ENCODE measurements at regions not wholly inside any gene's neighbourhood (a gene's known extent, or its start where the extent isn't known, plus 50 kb on each side); places are given as distances from the start of the nearest gene placed in this dataset.

DNA sequence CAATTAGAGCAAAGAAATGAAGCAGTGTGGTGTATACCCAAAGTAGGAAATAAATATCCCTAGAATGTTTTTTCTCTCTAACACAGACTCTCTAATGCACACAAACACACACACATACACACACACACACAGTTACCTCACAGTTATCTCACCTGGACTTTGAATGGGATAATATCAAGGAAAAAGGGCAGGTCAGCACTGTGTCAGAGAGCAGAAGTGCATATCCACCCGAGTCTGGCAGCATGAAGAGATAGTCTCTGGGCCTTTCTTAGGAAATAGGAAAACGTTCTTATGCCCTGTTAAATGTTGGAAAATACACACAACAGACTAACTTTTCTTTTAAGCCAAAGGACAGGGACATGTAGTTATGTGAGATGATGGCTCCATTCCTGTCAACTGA, 162.0 kb downstream of the COL6A3 start:
- no peak for DNase-seq

DNA sequence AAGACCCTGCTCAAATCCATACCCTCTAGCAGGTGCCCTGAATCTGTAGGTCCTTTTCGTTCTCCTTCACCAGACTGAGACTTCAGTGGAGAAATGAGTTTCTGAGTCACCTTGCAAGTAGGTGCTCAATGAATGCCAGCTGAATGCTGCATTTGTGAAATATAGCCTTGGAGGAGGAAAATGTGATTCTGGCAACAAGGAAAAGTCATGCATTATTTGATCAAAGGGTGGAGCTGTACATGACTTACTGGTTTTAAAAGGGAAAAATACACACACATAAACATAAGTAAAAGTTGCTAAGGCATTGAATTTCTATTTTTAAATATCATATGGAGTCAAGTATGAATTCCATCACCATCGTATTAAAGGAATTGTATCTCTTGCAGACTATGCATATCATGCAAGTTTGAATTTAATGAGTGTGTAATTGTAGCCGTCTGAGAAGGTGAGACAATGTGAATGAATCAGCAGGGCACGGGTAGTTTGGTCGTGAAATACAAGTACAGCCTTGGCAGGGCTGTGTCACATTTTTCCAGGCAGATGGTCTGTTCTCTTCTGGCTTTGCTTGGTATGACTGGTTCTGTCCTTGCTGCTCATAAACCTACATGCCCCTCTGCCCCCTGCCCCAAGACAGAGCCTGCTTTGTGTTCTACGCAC, 160.8 kb downstream of the COL6A3 start:
- no peak for DNase-seq

DNA sequence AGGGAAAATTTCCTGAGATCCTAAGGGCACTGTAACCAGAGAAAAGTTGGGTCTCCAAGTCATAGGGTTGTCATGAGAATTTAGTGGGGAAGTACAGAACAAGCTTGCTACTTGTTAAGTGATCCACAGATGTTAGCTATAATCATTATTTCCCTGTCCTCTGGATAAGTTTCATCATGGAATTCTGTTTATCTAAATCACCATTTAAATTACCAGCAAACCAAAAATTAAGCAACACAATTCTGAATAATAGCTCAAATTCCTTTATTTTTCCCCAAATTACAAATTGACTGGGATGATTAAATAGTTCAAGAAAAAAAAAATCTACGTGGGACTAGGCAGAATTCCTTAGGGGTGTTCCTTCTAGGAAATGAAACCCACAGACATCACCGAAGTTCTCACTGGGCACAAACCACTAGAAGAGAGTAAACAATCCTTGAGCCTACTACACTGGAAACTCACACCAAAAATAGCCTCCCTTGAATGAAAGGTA, 159.5 kb downstream of the COL6A3 start:
- DNase-seq, result peak; percentile 56

DNA sequence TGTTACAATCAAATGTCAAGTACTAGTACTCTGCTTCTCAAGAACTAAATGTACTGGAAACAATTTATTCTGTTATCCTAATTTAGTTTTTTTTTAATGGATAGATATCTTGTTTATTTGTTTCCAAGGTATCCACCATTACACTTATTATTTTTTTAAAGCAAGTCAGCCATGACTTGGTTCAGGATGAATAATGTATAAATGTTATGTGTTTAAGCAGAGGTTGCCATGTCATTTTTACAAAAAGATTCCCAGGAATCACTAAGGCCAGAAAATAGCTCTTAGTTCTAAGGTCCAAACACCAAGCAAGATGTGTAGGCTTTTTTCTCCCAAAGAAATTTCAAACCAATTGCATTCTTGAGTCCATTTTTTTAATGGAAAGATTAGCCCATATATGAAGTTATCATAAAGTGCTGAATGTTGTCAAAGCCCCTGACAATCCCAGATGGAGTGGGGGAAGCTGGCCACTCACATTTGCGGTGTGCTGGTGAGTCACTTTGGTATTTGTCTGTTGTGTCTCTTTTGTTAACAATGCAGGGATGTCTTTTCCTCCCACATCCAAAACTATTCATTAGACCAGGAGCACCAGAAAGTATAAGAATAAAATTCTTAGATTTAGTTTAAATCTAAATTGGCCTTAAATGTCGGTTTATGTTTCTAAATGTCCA, 158.9 kb downstream of the COL6A3 start:
- peak; percentile 79 for DNase-seq

DNA sequence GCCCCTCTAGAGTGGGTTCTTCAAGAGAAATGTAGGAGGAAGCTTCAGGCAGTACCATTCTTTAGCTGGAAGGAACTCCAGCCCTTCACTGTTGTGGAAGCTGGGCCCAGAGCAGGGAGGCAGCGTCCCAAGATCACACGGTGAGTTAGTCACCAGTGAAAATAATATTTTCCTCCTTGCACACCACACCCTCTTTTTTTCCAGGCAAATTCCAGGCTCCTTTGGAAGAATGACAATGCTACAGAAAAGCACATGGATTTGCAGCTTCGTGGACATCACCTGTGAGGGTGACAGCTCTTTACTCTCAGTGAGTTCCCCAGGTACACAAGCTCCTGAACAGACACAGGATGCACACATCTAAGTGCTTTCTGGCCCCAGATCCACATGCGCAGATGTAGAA, 157.1 kb downstream of the COL6A3 start:
- peak; percentile 85 for DNase-seq

DNA sequence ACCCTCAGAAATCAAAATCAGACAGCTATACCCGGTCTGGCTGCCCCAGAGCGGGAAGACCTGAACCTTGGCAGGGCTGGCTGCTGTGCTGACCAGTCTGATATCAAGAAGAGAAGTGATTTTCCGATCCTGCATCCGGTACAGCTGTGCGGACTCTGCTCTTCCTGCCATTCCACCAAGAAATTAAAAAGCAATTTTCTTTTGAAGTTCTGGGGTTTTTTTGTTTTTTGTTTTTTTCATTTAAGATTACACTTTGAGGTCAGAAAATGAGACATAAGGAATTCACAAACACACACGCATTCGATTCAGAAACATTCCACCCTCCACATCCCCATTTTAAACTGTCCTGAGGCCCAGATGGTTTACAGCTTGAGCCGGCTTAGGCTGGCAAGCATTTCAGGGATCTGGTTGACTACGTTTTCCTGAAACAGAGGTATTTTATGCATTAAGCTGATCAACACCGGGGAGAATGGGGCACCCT, 156.5 kb downstream of the COL6A3 start:
- DNase-seq, result peak; percentile 63

DNA sequence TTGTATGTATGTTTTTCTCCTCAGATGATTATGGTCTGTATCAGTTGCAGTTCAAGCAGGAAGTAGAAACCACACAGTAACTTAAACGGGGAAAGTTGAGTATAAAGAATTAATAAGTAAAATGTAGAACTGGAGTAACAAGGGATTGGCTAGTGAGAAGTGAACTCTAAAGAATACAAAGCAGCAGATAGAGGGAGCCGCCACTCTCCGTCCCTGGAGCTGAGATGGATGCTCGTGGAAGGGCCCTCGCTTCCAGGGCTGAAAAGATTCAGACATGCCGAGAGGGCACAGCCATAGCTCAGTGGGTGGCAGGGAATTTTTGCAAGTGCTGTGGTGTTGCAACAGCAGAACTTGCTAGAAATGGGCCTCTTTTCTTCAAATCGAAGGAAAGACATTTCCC, 155.8 kb downstream of the COL6A3 start:
- DNase-seq, result peak; percentile 17

DNA sequence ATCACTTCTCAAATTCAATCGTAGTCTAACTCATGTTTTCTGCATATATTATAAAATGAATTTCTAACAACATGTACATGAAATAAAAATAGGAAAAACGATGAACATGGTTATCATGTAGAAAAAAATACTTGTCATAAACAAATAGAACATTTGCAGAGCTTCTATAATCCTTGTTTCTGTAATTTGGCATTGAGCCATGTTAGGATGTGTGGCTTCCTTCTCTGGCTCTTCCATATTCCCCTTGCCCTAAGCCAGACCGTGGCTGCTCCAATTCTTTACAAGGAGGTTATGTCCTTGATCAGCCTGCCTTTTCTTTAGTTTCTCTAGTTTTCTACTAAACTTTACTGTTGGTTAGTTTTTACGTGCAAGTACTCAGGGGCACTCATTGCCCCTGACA, 155.3 kb downstream of the COL6A3 start:
- no peak for DNase-seq

DNA sequence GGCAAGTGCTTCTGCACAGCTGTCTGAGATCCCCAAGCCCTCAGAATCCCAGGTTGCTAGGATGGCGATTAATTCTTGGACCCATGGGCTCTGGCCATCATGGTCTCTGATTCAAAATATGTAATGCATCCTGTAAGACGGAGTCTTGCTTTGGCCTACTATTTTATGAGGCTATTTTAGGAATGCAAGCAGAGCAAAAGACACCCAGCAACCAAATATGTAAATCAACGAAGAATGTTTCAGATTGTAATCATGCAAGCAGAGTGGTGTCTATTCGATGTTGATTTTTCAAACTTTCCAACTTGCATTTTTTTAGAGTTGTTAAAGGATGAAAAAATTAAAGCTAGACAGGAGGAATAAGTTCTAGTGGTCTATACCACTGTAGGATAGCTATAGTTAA, 154.8 kb downstream of the COL6A3 start:
- no peak for DNase-seq

DNA sequence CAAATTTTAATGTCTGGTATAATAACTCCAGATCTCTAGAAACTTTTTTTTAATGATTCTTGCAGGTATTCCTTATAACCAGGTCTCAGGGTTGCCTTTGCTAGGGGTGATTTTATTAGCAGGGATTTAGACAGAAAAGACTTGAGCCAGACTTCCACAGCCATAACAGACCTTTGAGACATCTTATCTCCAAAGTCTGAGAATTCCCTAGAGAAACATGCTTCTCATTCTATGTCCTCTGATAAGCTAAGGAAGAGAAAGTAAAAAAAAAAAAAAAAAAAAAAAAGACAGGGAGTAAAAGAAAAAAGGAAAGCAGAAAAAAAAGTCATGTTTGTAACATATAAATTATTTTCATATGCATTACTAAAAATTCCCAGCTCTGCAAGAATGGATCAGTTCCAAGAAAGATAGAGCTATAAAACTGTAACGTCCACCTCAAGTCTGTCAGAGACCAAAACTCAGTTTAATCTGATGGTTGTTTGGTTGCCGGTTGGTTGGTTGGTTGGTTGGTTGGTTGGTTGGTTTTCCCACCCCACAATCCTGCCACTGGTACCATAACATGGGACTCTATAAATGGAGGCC, 153.8 kb downstream of the COL6A3 start:
- no peak for DNase-seq

DNA sequence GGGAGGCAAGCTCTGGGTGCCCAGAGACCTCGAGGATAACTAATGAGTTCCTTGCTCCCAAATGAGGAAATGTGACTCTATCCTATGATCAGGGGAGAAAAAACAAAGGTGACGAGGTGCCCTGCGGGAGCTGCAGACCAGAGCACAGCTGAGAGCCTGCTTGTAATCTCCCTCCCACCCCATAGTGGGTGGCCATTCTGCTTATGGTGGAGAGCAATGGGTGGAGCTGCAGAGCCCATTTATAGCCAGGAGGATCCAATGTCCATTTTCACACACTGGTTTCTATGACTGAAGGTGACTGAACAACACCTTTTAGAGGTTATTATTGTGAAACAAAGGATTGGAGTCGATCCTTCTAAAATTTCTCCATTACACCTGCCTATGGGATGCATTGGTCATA, 153.3 kb downstream of the COL6A3 start:
- DNase-seq, result no peak

DNA sequence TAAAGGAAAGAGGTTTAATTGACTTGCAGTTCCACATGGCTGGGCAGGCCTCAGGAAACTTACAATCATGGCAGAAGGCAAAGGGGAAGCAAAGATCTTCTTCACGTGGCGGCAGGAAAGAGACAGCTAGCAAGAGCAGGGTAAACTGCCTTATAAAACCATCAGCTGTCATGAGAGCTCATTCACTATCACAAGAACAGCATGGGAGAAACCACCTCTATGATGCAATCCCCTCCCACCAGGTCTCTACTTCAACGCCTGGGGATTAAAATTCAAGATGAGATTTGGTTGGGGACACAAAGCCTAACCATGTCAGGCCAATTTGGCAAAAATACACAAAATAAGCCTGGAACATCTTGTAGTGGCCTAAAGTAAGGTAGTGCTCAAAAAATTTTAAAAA, 152.6 kb downstream of the COL6A3 start:
- no peak for DNase-seq

DNA sequence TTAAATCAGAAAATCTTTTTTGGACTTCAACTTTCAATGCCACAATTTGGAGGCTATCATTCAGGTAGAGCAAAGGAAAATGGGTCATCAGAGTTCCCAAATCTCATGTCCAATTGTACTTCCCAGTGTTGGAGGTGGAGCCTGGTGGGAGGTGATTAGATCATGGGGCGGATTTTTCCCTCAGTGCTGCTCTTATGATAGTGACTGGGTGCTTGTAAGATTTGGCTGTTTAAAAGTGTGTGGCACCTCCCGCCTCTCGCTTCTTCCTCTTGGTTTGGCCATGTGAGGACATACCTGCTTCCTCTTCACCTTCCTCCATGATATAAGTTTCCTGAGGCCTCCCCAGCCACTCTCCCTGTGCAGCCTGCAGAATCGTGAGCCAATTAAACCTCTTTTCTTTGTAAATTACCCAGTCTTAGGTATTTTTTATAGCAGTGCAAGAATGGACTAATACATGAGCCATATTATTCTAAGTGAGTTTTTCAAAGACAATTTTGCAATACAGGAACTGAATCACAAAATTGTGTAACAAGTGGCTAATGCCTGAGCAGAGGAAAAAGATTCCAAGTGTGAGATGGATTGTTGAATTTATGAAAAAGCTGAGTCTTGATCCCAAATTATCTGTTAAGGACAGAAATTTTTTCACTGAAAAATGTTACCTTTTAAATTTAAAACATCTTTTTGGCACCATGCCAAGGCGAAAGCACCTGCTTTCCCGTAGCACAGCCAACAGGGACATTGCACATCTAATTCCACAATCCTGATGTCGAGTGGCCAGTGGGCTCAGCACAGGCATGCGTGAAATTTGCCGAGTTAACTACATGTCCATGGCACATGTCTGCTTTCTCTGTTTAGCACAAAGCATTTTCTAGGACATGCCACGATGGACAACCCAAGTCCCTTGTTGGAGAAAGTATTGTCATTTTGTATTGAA, 150.9 kb downstream of the COL6A3 start:
- DNase-seq, result peak; percentile 90

DNA sequence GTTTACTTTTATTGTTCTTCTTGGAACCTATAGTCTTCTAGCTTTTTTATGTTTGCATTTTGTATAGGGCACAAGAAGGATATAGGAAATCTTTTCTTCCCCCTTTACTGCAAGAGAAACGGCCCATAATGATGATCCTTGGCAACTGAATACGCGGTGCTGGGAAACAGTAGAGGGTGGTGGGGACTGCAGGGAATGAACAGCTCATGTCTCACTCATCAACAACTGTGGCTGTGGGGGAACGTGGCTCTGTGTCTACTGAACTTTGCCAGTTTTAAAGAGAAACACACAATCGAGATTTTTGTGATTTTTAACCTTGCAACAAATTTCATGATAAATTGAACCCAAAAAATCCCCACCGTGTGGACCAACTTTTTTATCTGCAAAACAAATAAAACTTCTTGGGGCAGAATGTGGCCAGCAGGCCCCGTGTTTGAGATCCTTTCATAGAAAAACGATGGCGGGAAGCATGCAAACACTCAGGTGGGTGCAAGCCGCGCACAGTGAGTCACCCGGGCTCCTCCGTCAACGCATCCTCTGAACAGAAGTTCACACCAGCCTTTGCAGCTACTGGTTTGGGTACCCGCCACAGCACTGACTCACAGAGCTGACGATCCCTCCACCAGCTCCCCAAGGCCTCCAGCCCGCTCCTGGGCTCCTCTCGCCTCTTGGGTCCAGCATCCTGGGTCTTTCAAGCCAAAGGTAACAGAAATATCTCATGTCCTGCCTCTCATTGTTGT, 149.3 kb downstream of the COL6A3 start:
- peak; percentile 87 for DNase-seq

DNA sequence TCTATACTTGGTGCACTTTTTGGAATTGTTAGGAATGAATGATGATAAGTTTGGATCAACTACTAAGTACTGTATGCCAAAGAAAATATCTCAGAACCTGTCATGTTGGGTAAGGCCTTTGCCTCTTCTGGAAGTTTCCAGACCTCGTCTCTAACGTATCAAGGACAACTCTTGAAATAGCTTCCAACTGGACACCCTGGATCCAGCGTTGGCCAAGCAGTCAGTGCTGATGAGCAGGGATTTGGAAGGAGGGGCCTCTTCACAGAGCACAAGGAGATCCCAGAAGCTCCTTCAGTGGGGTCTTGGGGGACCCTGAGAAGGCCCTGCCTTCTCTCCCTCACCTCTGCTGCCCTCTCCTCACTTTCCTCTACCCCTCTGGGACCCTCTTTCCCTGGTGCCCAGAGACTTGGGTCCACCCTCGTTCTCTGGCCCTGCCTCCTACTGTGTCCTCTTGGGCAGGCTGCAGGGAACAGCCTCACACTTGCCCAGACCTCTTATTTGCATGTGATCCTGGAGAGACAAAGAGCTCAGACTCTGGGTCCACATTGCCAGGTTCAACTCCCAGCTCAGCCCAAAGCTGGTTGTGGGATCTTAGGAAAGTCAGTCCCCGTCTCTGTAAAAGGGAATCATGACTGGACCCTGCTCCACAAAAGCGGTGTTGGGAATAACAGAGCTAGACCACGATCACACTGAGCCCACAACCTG, 145.8 kb downstream of the COL6A3 start:
- DNase-seq, result no peak

DNA sequence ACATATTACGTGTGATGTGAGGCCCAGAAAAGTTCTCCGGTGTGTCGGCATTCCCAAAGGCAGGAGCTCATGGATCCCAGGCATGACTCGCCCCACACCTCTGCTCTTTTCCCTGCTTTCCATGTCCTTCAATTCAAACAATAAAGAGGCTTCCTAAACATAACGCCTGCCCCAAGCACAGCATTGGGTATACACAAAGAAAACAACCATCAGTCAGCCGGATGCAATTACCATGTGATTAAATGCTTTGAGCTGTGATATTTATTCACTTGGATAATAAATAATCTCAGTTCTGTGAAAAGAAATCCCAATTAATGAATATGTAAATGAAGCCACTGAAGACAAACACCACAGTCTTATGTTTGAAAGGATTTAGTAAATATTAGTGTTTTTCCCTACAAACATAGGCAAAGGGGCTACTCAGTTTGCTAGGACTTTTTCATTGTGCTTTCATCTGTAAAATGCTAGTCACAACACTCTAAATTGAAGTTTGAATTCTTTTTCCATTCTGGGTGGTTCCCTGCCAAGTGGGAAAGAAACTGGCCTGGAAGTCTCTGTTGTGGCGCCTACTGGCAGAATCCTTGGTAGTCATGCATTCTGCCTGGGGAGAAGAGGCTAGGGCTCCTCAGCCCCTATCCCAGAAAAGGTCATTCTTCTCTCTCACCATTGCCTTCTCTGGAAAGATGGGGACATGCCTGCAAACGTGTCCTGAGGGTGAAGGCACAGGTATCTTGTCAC, 144.7 kb downstream of the COL6A3 start:
- no peak for DNase-seq

DNA sequence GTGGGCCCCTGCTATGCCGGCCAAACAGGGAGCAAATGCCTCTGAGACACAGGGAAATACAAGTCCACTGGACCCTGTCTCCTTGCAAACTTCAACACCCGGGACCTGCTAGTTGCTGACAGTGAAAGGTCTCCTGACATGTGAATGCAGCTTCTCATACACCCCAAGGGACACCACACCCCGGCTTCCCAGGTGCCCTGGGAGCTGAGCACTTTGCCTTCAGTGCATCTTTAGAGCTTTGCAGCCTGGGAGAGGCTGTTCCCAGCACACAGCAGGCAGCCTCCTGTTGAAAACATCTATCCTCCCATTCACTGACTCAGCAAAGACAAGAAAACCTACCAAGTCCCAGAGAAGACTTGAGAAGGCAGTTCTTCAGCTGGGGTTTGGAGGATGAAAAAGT, 143.4 kb downstream of the COL6A3 start:
- DNase-seq, result no peak

DNA sequence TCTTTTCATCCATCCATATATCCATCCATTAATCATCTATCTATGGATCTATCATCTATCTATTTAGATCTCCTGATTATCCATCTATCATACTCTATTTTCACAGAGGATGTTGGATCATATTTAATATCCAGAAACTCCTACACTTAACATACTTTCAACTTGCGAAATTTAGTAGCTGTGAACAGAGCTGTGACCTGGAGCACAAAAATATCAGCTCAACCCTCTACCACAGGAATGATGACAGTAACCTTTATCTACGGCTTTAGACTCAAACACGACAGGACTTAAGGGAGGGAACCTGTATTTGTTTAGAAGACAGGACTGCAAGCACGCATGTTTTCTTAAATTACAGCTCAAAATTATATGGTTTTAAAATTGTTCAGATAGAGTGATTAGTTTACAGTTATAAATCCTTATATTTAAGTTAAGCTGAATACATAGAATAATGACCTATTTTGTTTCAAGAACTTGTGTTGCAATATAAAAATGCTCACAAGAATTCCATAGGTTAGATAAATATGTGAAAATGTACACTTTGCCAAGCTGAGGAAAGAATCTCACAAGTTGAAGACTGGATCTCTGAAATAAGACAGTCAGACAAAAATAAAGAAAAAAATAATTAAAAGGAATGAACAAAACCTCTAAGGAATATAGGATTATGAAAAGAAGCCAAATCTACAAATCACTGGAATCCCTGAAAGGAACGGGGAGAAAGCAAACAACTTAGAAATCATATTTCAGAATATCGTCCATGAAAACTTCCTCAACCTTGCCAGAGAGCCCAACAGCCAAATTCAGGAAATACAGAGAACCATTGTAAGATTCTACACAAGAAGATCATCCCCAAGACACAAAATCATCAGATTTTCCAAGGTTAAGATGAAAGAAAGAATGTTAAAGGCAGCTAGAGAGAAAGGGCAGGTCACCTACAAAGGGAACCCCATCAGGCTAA, 142.0 kb downstream of the COL6A3 start:
- no peak for DNase-seq

All from HCEC 1CT (cell line).